Liver (tissue), 3 donors: ENCODE measurements at regions not wholly inside any gene's neighbourhood (a gene's known extent, or its start where the extent isn't known, plus 50 kb on each side); places are given as distances from the start of the nearest gene placed in this dataset.

Experiments
- FOXA1 ChIP-seq: IDR thresholded peaks from 2 replicates; pipeline ENCODE4 v1.6.1; 2016; ENCODE audit warnings: antibody characterized with exemption
- GABPA ChIP-seq, 2 donors: IDR thresholded peaks in 1 of 2; conservative IDR thresholded peaks in 1 of 2; 2 replicates each; pipeline ENCODE4 v1.6.1; 2016; ENCODE audit warnings: antibody characterized with exemption in 2 of 2, mild to moderate bottlenecking in 1 of 2, moderate library complexity in 1 of 2
- JUND ChIP-seq, 2 donors: IDR thresholded peaks; 2 replicates each; pipeline ENCODE4 v1.6.1; 2016; ENCODE audit warnings: antibody characterized with exemption in 2 of 2
- RAD21 ChIP-seq, 2 donors: IDR thresholded peaks; 2 replicates each; pipeline ENCODE4 v1.6.1; 2016; ENCODE audit warnings: antibody characterized with exemption in 2 of 2, mild to moderate bottlenecking in 2 of 2
- SP1 ChIP-seq: IDR thresholded peaks from 2 replicates; pipeline ENCODE4 v1.6.1; 2018; ENCODE audit warnings: antibody characterized with exemption, mild to moderate bottlenecking
- TAF1 ChIP-seq: conservative IDR thresholded peaks from 2 replicates; pipeline ENCODE4 v1.6.1; 2016; ENCODE audit warnings: antibody characterized with exemption, mild to moderate bottlenecking
- YY1 ChIP-seq: IDR thresholded peaks from 2 replicates; pipeline ENCODE4 v1.6.1; 2016; ENCODE audit warnings: antibody characterized with exemption, mild to moderate bottlenecking
- TF ChIP-seq, protein P1 (sequence below): fragments of 150-350 bp; IDR thresholded peaks from 2 replicates; pipeline ENCODE4 v1.5.1; 2017; ENCODE audit warnings: improper control_type of control experiment, low read depth, low read length; ENCODE audit not compliant: missing input control
- TF ChIP-seq, protein P2 (sequence below): IDR thresholded peaks from 2 replicates; pipeline ENCODE4 v1.6.1; 2016; ENCODE audit warnings: antibody characterized with exemption
- TF ChIP-seq, protein P3 (sequence below): IDR thresholded peaks from 2 replicates; pipeline ENCODE4 v1.6.1; 2016; ENCODE audit warnings: antibody characterized with exemption
- TF ChIP-seq, protein P4 (sequence below): IDR thresholded peaks from 2 replicates; pipeline ENCODE4 v1.6.1; 2016; ENCODE audit warnings: antibody characterized with exemption, mild to moderate bottlenecking
- donor health status: healthy.
- donor health status: healthy.

DNA sequence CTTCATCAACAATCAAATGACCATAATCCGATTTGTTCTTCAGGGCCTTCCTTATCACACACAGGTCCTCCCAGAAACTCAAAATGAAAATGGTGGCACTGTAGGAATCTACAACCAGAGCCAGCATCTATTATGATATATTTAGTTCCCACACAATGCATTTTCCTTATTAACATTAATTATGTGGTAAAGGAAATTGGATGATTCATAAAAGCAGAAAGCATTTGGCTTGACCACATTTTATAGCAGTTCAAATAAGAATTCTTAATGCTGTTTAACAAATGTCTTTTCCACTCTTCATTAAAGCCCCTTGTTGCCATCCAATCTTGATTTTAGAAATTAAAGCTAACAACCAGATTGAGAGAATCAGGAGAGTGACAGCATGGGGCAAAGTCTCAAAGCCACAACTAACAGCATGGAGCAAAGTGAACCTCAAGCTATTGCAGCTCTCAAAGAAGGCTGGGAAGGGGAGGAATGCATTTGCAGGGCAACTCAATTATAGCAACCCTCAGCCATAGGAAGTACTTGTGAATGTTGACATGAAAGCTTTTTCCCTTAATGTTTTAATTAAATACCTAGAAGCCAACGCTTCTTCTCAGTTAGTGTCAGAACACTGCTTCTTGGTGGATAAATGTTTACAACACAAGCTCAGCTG is 549.1 kb downstream of the NXPH1 start:
- TF ChIP-seq, protein P1, sequence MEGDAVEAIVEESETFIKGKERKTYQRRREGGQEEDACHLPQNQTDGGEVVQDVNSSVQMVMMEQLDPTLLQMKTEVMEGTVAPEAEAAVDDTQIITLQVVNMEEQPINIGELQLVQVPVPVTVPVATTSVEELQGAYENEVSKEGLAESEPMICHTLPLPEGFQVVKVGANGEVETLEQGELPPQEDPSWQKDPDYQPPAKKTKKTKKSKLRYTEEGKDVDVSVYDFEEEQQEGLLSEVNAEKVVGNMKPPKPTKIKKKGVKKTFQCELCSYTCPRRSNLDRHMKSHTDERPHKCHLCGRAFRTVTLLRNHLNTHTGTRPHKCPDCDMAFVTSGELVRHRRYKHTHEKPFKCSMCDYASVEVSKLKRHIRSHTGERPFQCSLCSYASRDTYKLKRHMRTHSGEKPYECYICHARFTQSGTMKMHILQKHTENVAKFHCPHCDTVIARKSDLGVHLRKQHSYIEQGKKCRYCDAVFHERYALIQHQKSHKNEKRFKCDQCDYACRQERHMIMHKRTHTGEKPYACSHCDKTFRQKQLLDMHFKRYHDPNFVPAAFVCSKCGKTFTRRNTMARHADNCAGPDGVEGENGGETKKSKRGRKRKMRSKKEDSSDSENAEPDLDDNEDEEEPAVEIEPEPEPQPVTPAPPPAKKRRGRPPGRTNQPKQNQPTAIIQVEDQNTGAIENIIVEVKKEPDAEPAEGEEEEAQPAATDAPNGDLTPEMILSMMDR, result no peak
- TF ChIP-seq, protein P2, sequence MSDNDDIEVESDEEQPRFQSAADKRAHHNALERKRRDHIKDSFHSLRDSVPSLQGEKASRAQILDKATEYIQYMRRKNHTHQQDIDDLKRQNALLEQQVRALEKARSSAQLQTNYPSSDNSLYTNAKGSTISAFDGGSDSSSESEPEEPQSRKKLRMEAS, result no peak
- no peak for TF ChIP-seq RAD21 (IDR thresholded peaks at IDR 0.05)
- TF ChIP-seq SP1, result no peak
- TF ChIP-seq JUND (IDR thresholded peaks at IDR 0.05), result no peak
- TF ChIP-seq GABPA (IDR thresholded peaks at IDR 0.05 in 1 of 2, conservative IDR thresholded peaks at IDR 0.05 in 1 of 2), result no peak
- TF ChIP-seq TAF1, result no peak
- TF ChIP-seq, protein P3, sequence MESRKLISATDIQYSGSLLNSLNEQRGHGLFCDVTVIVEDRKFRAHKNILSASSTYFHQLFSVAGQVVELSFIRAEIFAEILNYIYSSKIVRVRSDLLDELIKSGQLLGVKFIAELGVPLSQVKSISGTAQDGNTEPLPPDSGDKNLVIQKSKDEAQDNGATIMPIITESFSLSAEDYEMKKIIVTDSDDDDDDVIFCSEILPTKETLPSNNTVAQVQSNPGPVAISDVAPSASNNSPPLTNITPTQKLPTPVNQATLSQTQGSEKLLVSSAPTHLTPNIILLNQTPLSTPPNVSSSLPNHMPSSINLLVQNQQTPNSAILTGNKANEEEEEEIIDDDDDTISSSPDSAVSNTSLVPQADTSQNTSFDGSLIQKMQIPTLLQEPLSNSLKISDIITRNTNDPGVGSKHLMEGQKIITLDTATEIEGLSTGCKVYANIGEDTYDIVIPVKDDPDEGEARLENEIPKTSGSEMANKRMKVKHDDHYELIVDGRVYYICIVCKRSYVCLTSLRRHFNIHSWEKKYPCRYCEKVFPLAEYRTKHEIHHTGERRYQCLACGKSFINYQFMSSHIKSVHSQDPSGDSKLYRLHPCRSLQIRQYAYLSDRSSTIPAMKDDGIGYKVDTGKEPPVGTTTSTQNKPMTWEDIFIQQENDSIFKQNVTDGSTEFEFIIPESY, result no peak
- TF ChIP-seq YY1, result no peak
- TF ChIP-seq, protein P4, sequence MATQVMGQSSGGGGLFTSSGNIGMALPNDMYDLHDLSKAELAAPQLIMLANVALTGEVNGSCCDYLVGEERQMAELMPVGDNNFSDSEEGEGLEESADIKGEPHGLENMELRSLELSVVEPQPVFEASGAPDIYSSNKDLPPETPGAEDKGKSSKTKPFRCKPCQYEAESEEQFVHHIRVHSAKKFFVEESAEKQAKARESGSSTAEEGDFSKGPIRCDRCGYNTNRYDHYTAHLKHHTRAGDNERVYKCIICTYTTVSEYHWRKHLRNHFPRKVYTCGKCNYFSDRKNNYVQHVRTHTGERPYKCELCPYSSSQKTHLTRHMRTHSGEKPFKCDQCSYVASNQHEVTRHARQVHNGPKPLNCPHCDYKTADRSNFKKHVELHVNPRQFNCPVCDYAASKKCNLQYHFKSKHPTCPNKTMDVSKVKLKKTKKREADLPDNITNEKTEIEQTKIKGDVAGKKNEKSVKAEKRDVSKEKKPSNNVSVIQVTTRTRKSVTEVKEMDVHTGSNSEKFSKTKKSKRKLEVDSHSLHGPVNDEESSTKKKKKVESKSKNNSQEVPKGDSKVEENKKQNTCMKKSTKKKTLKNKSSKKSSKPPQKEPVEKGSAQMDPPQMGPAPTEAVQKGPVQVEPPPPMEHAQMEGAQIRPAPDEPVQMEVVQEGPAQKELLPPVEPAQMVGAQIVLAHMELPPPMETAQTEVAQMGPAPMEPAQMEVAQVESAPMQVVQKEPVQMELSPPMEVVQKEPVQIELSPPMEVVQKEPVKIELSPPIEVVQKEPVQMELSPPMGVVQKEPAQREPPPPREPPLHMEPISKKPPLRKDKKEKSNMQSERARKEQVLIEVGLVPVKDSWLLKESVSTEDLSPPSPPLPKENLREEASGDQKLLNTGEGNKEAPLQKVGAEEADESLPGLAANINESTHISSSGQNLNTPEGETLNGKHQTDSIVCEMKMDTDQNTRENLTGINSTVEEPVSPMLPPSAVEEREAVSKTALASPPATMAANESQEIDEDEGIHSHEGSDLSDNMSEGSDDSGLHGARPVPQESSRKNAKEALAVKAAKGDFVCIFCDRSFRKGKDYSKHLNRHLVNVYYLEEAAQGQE, result no peak
- no peak for TF ChIP-seq FOXA1
